Activated gamma-delta T cell treated with Interleukin-2 at 50 U/mL for 16 hours (primary cell): ENCODE measurements at regions not wholly inside any gene's neighbourhood (a gene's known extent, or its start where the extent isn't known, plus 50 kb on each side); places are given as distances from the start of the nearest gene placed in this dataset.

Experiments
- DNase-seq: peaks from one replicate; pipeline ENCODE4 v3.0.0-alpha.2; 2020

DNA sequence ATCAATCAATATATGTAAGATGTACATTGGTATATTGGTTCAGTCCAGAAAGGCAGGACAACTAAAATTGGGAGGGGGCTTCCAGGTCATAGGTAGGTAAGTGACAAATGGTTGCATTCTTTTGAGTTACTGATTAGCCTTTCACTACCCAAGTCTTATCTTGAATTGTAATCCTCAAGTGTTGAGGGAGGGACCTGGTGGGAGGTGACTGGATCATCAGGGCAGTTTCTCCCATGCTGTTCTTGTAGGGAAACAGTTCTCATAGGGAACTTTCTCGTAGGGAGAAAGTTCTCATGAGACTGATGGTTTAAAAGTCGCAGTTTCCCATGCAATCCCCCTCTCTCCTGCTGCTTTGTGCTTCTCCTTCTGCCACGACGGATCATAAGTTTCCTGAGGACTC lies 809.2 kb downstream of the KCNT2 start:
- no peak for DNase-seq

DNA sequence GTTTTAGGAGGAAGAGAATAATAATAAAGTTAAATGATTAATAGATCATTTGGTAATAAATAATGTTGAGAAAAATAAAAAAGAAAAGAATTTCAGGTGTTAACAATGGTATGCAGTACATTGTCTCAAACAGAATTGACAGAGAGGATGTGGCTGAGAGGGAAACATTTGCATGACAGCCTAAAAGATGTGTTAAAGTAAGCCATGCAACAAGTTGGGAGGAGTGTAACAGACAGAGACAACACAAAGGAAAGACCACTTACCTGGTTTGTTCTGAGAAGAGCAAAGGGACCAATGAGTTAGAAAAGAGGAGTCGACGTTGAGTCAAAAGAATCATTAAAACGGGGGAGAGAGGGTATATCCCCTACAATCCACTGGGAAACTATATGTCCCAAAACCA lies 814.0 kb downstream of the KCNT2 start:
- DNase-seq = no peak

DNA sequence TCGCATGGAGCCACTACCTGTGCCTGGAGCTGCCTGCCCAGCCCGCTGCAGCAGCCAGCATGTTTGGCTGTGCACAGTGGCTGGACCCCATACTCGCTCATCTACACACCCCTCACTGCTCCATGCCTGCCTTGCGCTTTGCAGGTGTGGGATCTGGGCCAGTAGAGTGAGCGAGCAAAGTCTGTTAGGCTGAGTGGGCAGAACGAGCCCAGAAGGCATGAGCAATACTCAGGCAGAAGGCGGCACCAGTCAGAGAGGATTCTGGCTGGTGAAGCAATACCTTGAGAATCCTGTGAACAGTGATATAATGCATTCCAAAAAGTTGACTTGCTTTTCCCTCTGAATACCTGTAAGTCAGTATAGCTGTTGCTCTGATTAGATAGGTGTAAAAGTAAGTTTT lies 816.4 kb downstream of the KCNT2 start:
- DNase-seq = no peak

DNA sequence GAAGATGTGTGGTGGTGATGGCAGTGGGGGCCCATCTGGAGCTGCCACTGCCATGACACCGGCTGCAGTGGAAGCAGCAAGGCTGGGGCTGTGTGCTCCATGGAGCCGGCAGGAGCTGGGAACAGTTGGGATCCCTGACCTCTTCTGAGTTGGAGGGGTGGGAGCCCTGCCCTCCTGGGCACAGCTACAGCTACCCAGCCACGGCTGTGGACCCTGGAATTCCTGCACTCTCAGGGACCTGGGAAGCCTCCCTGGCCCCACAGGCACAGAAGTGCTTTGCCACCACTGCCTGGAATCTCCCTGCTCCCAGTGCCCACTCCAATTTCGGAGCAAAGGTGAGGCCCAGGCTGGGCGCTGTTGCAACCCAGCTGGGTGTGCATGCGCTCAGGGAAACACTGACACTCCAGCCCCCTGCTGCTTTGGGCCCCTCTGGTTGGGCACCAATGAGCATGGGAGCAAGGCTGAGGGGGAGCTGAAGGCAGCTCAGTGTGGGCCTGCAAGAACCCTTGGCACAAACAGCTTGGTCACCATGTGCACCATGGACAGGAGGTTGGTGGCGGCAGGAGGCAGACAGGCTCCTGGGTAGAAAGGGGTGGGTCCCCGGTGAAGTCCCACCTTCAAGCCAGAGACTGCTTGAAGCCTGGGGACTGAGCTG lies 817.6 kb downstream of the KCNT2 start:
- DNase-seq = no peak

DNA sequence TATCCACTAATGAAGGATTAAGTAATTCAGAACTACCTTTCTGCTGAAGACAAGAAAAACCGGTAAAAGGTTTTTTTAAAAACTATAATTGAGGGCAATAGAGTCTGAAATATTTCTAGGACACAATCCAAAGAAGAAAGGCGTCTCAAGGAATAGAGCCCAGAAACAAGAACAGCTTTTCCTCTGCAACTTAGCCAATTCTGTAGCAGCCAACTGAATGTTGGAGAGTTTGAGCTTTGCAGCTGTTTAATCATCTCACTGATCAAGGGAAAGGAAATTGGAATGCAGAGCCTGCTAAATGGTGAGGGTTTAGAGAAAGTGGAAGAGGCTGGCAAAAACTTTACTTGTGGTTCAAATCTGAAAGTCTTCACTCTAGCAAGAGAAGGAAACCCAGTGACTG lies 818.9 kb downstream of the KCNT2 start:
- DNase-seq = no peak

DNA sequence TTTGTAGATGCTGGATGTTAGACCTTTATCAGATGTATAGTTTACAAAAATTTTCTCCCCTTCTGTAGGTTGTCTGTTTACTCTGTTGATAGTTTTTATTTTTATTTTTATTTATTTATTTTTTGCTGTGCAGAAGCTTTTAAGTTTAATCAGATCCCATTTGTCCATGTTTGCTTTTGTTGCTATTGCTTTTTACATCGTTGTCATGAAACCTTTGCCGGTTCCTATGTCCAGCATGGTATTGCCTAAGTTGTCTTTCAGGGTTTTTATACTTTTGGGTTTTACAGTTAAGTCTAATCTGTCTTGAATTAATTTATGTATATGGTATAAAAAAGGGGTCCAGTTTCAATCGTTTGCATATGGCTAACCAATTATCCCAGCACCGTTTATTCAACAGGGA lies 819.5 kb downstream of the KCNT2 start:
- no peak for DNase-seq

DNA sequence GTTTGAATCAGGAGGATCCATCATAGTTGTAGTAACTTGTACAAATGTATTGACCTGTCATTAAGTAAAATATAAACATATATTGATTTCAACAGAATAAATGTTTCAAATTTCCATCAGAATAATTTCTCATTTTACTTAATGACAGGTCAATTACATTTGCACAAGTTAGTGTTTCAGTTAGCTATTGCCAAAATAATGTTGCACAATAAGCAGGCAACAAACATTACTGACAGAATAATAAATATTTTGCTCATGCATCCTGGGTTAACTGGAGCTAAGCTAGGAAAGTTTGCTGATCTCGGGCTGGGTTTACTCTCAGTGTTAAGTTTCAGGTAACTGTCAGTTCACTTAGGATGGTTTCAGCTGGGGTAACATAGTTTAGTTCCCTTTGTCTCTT lies 822.4 kb downstream of the KCNT2 start:
- DNase-seq = no peak

DNA sequence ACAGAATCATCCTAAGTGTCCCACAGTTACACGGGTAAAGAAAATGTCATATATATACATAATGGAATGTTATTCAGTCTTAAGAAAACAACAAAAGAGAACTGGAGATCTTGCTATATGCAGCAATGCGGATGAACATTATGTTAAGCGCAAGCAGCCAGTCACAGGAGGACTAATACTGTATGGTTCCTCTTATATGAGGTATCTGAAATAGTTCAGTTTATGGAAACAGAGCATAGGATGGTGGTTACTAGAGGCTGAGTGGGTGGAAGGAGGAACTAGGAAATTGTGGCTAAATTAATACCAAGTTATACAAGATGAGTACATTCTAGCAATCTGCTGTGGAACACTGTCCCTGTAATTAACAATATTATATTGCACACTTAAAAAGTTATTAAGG lies 834.3 kb downstream of the KCNT2 start:
- DNase-seq = no peak

DNA sequence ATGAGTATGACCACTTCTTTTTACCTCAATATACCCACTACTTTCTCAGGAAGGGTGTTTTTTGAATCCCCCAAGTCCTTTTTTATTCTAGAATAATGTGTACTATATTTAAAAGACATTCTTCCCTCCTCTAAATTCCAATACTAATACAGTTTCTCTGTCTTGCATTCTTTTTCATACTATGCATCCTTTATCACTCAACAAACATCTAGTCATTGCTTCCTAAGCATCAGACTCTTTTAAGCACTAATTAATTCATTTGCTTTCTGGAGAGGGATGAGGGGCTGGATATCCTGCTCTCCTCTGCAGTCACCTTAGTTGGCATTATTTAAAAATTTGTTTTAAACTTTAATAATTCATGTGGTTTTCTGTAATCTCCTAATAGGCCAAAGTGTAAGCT lies 838.8 kb downstream of the KCNT2 start:
- DNase-seq = no peak

DNA sequence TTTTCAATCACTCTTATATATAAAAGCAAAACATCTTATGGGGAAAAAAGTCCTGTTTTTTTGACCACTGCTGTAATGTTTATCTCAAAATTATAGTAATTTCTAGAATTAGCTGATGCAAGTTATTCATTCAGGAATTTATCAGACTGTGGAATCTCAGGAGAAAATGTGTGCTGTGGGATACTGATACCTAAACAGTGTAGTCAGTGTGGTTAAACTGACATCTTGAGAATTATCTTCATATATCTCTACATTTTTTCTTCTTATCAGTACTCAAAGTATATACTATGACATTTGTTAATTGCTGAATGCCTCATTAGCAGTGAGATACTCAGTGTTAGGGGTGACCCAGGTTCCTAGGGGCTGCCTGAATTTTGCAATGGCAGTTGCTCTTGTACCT lies 839.3 kb downstream of the KCNT2 start:
- DNase-seq = no peak

DNA sequence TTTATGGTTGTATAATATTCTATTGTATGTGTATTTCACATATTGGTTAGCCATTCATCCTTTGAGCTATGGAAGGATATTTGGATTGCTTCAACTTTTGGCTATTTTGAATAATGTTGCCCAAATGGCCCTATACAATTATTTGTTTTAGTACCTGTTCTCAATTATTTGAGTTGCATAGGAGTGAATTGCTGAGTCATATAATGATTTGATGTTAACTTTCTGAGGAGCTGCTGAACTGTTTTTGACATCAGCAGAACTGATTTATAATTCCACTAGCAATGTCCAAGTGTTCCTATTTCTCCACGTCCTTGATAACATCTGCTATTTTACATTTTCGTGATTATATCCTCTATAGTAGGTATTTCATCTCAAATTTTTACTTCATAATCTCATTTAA lies 839.9 kb downstream of the KCNT2 start:
- no peak for DNase-seq

DNA sequence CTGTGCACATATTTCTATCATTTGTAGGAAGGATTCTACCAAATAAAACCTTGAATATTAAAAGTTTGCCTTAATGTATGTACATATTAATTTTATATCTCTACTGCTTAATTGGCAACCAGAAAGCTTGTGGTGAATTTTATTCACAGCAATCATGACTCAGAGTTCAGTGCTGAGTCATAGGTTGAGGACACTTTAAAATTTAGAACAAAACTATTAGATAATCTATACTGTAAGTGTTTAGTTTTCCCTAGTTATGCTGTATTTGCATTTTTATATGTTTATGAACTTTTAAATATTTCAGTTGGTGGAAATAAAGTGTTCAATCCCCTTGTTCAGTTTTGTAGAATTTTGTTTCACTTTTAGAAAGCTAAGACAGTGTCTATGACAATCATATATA lies 841.5 kb downstream of the KCNT2 start:
- no peak for DNase-seq

DNA sequence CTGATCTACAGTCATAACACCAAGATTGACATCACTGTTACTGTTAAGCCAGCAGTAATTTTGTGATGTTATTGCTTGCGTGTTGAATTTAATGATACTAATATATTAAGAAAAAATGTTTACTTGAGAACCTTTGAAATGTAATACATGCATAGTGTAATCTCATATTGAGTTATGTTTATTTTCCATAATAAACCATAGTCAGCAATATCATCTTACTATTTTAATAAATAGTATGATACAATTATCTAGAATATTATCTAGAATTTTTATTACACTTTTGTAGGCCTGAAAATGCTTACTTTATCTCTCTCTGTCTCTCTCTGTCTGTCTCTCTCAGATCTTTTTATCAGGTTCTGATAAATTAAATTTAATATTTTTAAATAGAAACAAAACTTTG lies 843.1 kb downstream of the KCNT2 start:
- no peak for DNase-seq

DNA sequence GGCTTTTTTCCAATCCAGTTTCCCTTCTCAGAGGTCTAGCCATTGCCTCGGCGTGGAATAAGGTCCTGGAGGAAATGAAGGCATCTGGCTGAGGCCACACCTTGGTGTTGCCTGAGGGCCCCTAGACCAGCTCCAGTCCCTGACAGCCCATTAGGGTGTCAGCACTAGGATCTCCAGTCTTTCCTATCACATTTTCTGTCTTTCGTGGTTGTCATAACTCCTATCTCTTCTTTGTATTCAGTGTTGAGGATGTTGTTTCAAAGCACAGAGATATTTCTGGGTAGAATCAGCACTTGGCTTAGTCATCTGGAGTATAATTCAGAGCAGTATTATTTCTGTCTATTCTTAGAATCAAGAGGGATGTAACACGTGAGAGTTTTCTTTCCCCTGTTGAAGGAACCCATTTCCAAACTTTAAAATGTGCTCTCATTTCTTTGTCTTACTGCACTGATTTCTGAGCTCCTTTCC lies 844.3 kb downstream of the KCNT2 start:
- DNase-seq = no peak

DNA sequence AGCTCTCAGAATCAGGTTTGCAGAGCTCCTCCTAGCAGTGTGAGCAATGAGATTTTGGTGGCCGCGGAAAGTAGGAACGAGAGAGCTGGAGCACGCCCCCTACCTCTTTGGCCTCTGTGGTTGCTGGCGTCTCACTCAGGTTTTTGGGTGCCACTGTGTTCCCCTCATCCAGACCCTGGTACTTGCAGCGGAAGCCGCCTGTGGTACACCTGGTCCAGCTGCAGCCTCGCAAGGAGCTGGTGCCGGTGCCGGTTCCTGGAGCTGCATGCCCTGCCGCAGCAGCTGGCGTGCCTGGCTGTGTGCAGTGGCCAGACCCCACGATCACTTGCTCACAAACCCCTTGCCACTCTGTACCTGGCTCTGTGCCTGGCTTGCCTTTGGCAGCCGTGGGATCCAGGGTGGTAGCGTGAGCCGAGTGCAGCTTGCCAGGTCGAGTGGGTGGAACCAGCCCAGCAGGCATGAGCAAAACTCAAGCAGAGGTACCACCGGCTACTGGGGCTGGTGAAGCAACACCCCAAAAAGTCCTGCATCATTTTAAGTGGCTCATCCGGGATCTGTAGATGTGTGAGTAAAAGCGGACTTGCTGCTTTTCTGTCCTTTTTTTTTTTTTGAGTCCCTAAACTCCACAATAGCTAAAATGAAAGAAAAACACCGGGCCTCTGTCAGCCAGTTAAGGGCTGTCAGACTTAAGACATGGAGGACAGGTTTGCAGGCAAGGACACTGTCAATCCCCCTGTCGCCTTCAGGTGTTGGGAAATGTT lies 844.9 kb downstream of the KCNT2 start:
- DNase-seq = no peak

DNA sequence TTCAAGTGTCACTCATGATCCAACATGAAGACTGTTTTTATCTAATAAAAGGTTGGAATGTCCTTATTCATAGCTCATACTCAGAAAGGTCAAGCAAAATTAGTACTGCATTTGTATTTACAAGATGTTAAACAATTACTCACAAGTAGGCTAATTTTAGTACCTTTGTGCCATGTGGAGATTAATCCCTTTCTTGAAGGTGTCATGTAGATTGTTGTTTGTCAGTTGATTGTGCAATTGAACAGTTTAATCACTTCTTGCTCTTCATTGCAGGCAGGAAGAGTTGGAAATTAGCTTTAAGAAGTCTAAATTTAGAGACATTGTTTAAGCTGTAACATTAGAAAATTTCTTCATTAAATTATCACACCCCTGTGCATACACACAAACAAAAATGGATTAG lies 847.1 kb downstream of the KCNT2 start:
- DNase-seq = no peak

DNA sequence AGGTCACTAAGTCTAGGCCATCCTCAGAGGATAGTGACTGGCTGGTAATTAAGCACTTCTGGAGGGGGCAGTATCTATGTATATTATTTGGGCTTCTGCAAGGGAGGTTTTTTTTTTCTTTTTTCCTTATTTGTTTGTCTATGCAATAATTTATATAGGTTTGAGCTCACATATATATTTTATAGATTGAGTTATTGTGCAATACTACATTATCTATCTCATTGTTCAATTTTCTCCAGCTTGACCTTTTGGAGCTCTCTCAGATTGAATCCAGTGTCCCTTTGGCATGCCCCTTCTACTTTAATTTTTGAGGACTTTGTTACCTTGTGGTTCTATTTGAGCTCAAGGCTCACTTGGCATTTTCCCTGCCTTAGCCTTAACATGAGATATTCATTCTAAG lies 852.1 kb downstream of the KCNT2 start:
- DNase-seq = no peak

DNA sequence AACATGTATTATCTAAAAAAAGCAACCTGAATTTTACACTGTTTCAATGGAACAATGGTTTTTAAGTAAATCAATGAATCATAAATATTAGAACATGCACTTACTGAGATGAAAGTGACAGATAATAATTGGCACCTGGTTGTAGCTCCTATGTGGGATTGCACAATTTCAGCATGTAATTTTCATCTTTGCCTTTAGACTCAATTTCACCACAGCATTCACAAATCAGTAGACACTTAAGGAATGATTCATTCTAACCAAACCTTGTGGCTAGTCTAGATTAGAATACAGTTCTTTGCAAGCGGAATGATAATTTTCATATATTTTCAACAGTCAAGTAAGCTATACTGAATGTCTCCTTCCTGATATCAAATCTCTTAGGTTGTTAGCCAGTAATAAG lies 853.4 kb downstream of the KCNT2 start:
- no peak for DNase-seq

DNA sequence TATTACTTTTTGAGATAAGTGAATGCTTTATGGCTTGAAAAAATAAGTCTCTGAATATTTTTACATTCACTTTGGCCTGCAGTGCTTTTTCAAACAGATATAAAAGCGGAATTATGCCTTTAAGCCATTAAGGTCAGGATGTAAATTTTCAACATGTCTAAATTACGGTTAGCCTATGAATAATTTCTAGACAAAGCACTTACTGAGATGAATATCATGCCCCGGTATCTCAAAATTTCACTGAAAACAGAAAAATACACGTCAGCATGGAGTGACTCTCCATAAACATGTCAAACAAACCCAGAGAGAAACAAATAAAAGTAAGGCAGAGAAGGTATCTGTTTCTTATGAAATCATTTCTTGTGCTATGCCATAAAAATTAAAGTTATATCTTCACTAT lies 853.9 kb downstream of the KCNT2 start:
- DNase-seq = no peak

DNA sequence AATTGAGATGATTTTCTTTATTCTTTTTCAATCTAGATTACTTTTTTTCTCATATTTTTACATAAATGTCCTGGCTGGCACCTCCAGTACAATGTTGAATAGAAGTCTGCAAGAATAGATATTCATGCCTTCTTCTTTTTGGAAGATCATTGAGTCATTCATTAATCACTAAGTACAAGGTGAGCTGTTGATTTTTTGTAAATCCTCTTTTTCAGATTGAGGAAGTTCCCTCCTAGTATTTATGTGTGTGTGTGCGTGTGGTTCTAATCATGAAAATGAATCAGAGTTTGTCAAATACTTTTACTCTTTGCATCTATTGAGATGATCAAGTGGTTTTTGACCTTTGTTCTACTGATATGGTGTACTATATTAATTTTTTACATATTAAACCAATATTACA lies 859.3 kb downstream of the KCNT2 start:
- DNase-seq = no peak

DNA sequence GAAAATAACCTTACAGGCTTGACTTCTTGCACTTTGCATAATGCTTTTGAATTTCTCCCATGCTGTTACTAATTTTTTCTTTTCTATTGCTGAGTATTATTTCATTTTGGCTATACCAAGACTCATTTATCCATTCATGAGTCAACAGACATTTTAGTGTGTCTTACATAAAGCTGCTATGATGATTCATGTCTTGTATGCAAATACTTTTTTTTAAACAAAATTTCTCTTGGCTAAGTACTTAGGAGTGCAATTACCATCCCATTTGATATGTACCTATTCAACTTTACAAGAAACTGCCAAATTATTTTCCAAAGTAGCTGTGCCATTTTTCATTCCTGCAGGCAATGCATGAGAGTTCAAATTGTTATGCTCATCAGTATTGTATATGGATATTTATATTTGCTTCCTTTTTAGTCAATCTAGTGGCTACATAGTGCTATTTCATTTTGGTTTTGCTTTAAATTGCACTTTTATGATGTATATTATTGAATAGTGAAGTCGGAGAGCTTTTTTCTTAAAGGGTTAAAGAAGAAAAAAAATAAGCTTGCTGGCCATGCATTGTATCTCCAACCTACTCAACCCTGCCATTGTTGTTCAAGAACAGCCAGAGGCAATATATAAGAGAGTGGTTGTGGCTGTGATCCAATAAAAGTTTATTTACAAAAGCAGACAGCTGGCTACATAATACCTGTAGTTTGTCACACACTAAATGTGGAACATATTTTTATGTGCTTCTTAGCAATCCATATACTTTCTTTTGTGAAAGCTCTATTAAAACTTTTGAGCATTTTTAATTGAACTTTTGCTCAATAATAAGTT lies 862.8 kb downstream of the KCNT2 start:
- DNase-seq = no peak

DNA sequence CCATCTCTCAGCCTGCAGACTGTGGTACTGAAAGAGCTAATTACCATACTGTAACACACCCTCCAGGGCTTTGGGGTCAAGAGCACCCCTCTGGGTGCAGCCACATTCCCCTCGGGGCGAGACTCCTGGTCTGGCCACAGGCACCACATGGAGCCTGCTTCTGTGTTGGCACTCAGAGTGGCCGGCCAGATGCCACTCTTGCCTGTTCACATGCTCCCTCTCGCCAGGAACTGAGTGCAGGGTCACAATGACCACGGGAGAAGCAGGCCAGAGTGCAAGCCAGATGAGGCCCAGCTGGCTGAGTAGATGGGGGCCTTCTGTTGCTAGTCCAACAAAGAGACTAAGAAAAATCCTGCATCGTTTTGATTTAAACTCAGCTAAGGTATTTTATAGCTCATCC lies 864.0 kb downstream of the KCNT2 start:
- DNase-seq = no peak

DNA sequence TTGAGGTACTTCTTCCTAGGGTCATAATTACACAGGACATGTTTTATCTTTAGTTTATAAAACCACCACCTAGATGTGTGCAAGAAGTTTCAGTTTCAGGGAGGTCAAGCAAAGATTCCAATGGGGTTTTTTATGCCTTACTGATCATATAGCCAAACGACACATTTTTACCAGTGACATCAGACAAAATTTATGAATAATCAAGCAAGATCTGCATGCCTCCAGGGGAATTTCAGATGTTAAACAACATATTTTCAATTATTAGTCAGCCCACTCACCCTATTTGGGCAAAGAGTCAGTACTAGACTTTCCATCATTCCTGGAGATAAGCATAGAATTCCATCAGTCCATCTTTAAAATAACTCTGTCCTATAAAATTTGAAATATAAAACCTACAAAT lies 867.4 kb downstream of the KCNT2 start:
- no peak for DNase-seq
